ENCODE measurements at regions not wholly inside any gene's neighbourhood (a gene's known extent, or its start where the extent isn't known, plus 50 kb on each side); places are given as distances from the start of the nearest gene placed in this dataset.

DNA sequence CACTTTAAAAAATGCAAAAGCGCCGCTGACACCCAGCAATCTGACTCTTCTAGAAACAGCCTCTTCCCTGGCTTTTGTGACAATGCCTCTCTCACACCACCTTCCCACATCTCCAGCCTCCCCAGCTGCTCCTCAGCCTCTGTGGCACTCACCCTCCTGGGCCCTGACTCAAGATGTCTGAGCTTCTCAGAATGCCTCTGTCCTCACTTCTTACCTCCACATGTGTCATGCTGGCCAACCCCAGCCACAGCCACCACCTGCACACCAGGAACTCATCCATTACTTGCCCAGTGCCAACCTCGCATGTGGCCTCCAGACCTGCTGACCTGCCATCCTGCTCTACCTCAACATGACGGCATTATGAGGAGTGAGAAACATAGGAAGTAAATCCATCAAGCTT lies 249.8 kb upstream of the RAB6C start:
- TF ChIP-seq, protein P1, sequence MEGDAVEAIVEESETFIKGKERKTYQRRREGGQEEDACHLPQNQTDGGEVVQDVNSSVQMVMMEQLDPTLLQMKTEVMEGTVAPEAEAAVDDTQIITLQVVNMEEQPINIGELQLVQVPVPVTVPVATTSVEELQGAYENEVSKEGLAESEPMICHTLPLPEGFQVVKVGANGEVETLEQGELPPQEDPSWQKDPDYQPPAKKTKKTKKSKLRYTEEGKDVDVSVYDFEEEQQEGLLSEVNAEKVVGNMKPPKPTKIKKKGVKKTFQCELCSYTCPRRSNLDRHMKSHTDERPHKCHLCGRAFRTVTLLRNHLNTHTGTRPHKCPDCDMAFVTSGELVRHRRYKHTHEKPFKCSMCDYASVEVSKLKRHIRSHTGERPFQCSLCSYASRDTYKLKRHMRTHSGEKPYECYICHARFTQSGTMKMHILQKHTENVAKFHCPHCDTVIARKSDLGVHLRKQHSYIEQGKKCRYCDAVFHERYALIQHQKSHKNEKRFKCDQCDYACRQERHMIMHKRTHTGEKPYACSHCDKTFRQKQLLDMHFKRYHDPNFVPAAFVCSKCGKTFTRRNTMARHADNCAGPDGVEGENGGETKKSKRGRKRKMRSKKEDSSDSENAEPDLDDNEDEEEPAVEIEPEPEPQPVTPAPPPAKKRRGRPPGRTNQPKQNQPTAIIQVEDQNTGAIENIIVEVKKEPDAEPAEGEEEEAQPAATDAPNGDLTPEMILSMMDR (IDR thresholded peaks at IDR 0.05; ENCODE audit: low read depth, low read length), result no peak
- no peak for TF ChIP-seq EZH2phosphoT487 (IDR thresholded peaks at IDR 0.05; ENCODE audit: low read depth)
